Upper lobe of left lung (tissue), 4 donors: ENCODE measurements at regions not wholly inside any gene's neighbourhood (a gene's known extent, or its start where the extent isn't known, plus 50 kb on each side); places are given as distances from the start of the nearest gene placed in this dataset.

Experiments
- POLR2A ChIP-seq, 4 donors: fragments of 450-650 bp; IDR thresholded peaks; one replicate each; pipeline ENCODE4 v1.5.1; 2016 to 2017; ENCODE audit warnings: antibody characterized with exemption in 4 of 4, mild to moderate bottlenecking in 2 of 4
- TF ChIP-seq, protein P1 (sequence below), 6 experiments: fragments of 450-650 bp in 4 of 6; fragments of 200-600 bp in 2 of 6; sonication (generic) in 2 of 6; IDR thresholded peaks; one replicate each; pipeline ENCODE4 v1.5.1; 2016 to 2019; ENCODE audit warnings: antibody characterized with exemption in 6 of 6

DNA sequence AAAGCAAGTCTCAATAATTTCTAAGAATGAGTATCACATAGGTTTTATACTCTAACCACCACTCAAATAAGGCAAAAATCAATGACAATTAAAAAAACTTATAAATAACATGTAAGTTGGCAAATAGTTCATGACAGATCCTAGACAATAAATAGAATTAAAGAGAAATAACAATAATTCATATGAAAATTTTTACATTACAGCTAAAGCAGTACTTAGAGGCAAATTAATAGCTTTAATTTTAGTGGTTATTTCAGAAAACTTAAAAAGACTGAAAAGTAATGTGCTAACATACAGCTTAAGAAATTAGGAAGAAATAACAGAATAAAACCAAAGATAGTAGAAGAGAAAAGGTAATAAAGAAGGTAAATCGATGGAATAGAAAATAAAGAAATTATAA is 179.9 kb upstream of the SPAG17 start:
- TF ChIP-seq, protein P1, sequence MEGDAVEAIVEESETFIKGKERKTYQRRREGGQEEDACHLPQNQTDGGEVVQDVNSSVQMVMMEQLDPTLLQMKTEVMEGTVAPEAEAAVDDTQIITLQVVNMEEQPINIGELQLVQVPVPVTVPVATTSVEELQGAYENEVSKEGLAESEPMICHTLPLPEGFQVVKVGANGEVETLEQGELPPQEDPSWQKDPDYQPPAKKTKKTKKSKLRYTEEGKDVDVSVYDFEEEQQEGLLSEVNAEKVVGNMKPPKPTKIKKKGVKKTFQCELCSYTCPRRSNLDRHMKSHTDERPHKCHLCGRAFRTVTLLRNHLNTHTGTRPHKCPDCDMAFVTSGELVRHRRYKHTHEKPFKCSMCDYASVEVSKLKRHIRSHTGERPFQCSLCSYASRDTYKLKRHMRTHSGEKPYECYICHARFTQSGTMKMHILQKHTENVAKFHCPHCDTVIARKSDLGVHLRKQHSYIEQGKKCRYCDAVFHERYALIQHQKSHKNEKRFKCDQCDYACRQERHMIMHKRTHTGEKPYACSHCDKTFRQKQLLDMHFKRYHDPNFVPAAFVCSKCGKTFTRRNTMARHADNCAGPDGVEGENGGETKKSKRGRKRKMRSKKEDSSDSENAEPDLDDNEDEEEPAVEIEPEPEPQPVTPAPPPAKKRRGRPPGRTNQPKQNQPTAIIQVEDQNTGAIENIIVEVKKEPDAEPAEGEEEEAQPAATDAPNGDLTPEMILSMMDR (IDR thresholded peaks at IDR 0.05): no peak
- no peak for TF ChIP-seq POLR2A (IDR thresholded peaks at IDR 0.05)
